SHP77 (cell line): ENCODE measurements at regions not wholly inside any gene's neighbourhood (a gene's known extent, or its start where the extent isn't known, plus 50 kb on each side); places are given as distances from the start of the nearest gene placed in this dataset.

Experiments used
- DNase-seq, 2 experiments: peaks; one replicate each; lab custom pipeline; 2025; lab: John Stamatoyannopoulos, UW

DNA sequence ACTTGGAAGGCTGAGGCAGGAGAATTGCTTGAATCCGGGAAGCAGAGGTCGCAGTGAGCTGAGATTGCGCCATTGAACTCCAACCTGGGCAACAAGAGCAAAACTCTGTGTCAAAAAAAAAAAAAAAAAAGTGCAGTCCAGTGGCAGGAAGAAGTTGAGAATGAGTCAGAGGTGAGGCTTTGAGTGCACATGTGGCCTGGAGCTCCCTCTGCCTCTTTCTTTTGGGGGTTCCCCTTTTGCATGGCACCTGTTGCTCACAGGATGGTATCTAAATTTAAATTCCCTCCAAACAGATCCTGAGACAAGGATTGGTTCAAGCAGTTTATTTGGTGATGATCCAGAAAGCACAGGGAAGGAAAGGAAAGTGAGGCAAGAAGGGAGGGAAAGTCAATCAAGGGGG is 151.4 kb upstream of the STX18 start:
- DNase-seq, result no peak

DNA sequence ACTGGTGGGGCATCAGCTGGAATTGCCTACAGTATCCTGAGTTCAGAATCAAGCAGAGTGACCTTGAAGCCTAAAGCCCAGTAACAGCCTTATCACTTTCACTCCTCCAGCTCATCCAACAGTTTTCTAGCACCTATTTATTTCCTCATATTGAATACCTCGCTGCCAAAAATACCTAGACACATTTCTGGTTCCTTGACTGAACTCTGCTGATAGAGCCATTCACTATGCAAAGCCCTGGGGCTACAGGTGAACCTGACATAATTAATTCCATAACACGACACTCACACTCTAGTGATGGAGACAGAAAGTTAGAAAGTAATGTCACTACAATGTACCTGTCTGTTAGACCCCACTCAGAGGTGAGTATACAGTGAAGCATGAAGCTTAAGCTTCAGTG is 149.0 kb upstream of the STX18 start:
- DNase-seq, result no peak

DNA sequence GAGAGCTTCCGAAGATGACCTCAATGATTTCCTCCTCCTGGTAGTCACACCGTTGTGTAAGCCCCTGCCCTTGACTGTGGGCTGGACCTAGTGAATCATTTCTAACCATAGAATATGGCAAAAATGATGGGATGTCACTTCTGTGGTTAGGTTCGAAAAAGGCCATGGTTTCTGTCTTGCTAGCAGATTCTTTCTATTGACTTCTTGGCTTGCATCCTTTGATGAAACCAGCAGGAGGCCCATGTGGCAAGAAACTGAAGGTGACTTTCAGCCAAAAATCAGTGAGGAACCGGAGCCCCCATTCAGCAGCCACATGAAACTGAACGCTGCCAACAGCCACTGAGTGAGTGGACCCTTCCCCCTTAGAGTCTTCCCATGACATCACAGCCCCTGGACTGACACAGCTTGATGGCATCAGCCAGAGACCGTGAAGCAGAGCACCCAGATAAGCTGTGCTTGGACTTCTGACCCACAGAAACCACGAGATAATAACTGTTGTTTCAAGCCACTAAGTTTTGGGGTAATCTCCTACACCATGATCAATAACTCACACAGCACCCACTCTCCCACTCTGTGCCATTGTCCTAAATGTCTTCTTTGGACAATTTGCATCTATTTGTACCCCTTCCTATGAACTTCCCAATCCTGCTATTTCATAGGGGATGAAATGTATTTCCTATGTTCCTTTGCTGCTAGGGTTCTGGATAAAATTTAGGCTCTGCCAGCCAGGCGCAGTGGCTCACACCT is 148.0 kb upstream of the STX18 start:
- no peak for DNase-seq

DNA sequence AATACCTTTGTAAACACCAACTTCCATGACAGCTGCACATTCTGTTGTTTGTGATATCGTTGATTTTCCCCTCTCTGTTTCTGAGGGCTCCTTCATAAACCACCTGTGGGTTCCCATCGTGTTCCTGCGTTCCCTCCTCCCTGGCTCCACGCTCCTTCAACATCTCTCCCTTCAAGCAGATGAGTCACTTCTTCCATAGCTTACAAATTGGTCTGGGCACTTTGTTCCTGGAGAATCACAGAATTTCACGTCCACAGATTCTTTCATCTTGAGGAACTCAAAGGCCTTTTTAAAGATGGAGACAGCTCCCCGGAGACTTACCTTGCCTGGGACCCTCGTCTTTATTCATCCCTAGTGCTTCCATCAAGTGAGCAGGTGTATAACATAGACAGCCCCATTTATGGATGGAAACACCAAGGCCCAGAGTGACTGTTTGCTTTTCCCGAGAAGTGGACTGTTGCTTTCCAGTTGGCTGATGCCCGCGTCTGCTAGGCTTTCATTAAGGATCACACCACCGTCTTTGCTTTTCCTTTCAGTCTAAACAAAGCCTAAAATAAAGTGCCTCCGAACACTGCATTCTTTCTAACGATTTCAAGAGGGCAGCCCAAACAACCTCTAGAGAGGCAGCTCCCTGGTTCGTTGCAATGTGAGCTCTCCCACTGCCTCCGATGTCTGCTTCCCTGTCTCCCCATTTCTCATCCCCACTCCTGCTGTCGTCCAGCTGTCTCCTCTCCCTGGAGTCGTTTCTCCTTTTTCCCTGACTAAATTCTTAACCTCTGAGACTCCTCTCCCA is 146.3 kb upstream of the STX18 start:
- DNase-seq, result no peak

DNA sequence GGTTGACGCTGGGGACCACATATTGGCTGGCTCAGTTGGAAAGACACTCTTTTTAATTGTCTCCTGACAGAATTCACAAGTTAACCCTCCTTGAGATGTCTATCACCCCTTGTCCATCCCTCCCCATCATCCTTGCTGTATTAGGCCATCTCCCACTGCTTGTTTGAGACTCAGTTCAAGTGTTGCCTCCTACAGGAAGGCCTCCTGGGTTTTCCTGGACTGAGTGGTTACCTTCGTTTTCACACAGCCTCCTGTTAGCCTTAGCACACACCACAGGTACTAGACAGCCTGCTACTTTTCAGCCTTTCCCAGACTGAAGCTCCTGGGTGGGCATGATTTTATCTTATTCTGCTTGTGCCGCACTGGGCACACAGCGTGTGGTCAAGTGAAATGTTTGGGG is 145.3 kb upstream of the STX18 start:
- no peak for DNase-seq

DNA sequence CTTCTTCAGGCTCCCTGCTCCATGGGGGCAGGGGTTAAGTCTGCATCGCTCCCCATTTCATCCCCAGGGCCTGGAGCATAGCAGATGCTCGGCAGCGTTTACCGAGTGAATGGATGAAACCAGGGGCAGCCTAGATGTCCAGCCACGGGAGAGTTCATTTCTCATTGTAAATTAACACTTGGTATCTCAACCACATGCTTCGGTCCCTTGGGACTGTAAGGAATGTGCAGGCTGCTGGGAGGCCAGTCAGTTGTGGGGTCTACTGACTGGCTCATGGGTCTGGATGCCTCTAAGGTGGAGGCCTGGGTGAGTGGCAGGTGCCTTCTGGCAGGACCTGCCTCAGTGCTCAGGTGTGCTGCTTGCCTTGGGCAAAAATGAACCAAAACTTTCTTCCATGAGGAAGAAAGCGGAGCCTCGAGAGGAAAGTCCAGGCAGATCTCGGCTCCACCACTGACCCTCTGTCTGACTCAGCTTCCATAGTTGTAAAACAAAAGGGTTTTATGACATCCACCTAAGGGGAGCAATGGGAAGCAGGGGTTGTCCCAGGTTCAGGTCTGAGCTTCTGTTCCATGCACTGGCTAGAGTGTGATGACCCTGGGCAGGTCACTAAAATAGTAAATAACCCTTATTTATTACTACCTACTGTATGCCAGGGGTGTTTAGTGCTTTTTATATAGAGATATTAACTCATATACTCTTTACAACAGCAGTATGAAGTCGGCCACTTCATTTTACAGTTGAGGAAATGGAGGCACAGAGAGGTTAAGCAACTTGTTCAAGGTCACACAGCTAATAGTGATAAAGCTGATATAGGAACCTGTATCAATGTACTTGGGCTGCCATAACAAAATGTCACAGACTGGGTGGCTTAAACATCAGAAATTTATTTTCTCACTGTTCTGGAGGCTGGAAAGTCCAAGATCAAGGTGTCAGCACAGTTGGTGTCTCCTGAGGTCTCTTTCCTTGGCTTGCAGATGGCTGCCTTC is 144.3 kb upstream of the STX18 start:
- DNase-seq, result no peak

GRCh38 chr4:4681653-4682052 is 139.8 kb upstream of the STX18 start:
- no peak for DNase-seq

DNA sequence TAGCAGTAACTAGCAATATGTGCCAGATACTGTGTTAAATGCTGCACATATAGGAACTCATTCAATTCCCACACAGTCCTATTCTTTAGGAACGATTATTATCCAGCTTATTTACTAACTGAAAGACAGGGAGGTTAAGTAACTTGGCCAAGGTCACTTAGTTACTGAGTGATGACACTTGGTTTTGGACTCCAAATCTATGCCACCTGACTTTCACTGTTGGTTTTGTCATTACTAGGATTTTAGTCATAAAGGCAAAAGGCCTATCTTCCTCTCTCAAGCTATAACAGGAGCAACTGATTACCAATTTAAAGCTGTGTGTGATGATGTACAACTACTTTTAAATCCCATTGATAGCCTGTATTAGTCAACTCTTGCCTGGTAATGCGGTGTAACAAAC is 138.9 kb upstream of the STX18 start:
- DNase-seq, result no peak

DNA sequence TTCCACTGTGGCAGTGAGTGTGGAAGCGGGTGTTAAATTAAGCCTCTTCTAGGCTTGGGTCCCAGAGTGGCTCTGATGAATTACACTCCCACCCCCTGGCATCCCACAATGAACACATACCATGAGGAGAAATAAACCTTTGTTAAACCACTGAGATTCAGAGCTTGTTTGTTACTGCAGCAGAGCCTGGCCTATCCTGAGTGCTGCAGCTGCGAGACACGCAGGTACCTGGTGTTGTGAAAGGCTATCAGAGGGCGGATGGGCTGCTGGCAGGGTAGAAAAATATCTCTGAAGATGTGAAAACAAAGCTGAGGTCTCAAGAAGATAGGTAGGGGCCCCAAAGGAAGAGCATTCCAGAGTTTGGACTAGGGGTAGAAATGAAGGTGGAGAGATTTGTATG is 138.4 kb upstream of the STX18 start:
- no peak for DNase-seq

DNA sequence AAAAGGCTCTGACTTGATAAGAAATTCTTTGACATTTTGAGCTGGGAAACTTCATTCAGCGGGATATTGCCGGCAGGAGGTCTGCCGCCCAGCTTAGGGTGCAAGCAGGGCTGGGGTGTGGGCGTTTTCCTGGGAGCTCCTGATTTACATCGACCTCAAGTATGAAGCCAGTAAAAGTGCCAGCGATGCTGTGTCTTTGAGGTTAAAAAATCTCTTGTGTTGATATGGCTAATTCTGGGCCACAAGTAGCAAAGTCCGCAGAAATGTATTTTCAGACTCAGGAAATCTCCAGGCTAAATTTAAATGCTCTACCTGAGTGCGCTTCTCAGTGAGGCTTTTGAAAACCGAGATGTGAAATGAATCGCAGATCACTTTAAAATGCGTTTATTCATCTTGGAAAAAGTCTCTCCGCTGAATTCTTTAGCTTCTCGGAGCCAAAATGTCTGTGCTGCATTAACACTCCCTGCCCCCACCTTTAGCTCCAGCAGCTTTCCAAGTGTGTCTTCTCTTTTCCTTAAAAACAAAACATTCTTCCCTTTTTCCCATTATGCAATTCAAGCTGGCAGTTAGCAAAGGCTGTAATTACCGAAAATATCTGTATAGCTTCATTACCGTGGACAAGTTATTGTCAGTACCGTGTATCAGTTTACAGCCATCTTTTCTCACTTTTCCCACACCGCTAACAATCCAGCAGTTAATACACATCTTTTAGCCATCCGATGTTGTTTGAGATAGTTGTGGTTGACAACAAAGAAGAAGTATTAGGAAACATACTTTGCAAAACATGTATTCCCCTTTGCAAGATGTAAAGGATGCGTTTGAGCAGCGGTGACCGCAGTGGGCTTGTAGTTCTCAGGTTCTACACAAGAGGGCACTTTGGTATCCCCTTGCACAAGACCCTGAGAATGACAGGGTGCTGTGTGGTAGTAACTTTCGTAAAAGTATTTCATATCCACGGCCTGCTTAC is 136.0 kb upstream of the STX18 start:
- DNase-seq, result no peak

- DNase-seq, result no peak
Measured at GRCh38 chr4:4675641-4676040, 133.8 kb upstream of the STX18 start.

DNA sequence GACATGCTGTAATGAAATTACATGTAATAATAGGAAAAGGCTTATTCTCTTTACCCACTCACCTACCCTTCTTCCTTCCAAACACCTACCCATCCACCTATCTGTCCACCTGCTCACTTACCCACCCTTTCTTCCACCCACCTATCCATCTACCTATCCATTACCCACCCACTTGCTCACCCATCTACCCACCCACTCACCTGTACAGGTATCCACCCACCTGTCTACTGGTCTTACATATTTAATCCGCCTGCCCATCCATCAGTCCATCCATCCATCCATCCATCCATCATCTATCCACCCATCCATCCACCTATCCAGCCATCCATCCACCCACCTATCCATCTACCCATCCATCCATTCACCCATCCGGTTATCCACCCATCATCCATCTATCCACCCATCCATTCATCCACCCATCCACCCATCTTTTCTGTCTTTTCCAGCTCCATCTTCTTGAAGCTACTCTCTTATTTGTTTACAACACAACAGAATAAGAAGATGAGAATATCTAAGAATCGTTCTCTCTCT is 133.3 kb upstream of the STX18 start:
- no peak for DNase-seq

- no peak for DNase-seq
Measured at GRCh38 chr4:4673070-4673469, 131.2 kb upstream of the STX18 start.

DNA sequence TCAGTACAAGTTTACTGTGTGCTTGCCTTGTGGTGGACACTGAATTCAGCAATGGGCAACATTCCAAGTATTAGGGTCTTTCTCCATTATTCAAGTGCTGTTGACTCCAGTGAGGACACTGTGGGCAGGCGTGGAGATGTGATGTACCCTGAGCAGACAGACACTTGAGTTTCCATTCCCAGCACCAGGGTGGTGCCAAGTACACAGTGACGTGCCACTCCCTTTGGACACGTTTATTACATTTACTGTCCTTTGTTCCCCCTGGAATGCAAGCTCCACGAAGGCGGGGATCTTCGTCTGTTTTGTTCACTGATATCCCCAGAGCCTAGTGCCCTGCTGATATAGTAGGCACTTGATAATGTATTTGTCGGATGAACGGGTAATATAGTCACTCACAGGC is 130.6 kb upstream of the STX18 start:
- DNase-seq, result no peak

GRCh38 chr4:4671774-4672349 is 130.0 kb upstream of the STX18 start:
- DNase-seq, result no peak

DNA sequence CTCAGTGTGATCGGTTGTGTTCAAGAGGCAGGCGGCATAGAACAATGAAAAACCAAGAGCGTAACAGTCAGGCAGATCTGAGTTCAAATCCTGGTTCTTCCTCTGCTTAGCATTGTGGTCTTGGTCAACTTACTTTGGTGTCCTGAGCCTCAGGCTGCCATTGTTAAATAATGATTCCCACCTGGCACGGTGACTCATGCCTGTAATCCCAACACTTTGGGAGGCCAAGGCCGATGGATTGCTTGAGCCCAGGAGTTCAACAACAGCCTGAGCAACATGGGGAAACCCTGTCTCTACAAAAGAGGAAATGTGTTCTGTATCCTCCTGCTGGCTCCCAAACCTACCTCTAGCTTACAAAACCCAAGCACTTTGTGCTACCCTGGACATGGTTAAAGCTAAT is 129.0 kb upstream of the STX18 start:
- no peak for DNase-seq

- DNase-seq, result no peak
Measured at GRCh38 chr4:4668355-4669210, 126.7 kb upstream of the STX18 start.

GRCh38 chr4:4667622-4668081 is 125.8 kb upstream of the STX18 start:
- DNase-seq, result no peak
